ENCODE measurements at regions not wholly inside any gene's neighbourhood (a gene's known extent, or its start where the extent isn't known, plus 50 kb on each side); places are given as distances from the start of the nearest gene placed in this dataset.

- H3K27me3 ChIP-seq: no peaks in the 10 kb centered on the region
- no peak overlapping the region for H3K4me3 ChIP-seq
- no peak overlapping the region for H3K27ac ChIP-seq
- H3K9me3 ChIP-seq: no peaks in the 10 kb centered on the region
- no peaks in the 10 kb centered on the region for H3K4me1 ChIP-seq
- H3K36me3 ChIP-seq: no peaks in the 10 kb centered on the region
- intact Hi-C loops (cut with DNase I): no loop called here
- WGBS, 2 donors: 54 to 78% methylated on average over 1 of the region's 1 CpG
- no peak for DNase-seq
- TF ChIP-seq POLR2A (IDR thresholded peaks at IDR 0.05): no peak
- TF ChIP-seq CTCF (IDR thresholded peaks at IDR 0.05): no peak
These were observed 356.6 kb downstream of the EPHA4 start for GRCh38 chr2:221215487-221215886.

- TF ChIP-seq POLR2A (IDR thresholded peaks at IDR 0.05) (no peak), CTCF (IDR thresholded peaks at IDR 0.05) (no peak)
- Histone ChIP-seq H3K4me1 (no peaks in the 10 kb centered on the region), H3K27me3 (no peaks in the 10 kb centered on the region), H3K27ac (no peak overlapping the region), H3K4me3 (no peak overlapping the region), H3K9me3 (no peaks in the 10 kb centered on the region), H3K36me3 (no peaks in the 10 kb centered on the region)
- intact Hi-C loops (cut with DNase I): no loop called here
- no peak for DNase-seq
- 47 to 54% methylated on average over 3 of the region's 3 CpGs for WGBS, 2 donors
These were observed 355.5 kb downstream of the EPHA4 start for GRCh38 chr2:221216636-221217035.

GRCh38 chr2:221225752-221226151 is 346.4 kb downstream of the EPHA4 start:
- Histone ChIP-seq H3K4me1 (no peaks in the 10 kb centered on the region), H3K36me3 (no peaks in the 10 kb centered on the region), H3K27ac (no peak overlapping the region), H3K4me3 (no peak overlapping the region), H3K27me3 (no peaks in the 10 kb centered on the region), H3K9me3 (no peaks in the 10 kb centered on the region)
- TF ChIP-seq POLR2A (IDR thresholded peaks at IDR 0.05) (no peak), CTCF (IDR thresholded peaks at IDR 0.05) (no peak)
- DNase-seq: no peak
- 85% methylated on average over 2 of the region's 2 CpGs; no CpG with 5 or more reads in 1 of the 2 donors for WGBS, 2 donors
- intact Hi-C loops (cut with DNase I): no loop called here

GRCh38 chr2:221228214-221228769 is 343.8 kb downstream of the EPHA4 start:
- H3K36me3 ChIP-seq: no peaks in the 10 kb centered on the region
- H3K4me3 ChIP-seq: no peak overlapping the region
- WGBS, 2 donors: 46 to 55% methylated on average over 3 of the region's 3 CpGs
- H3K4me1 ChIP-seq: no peaks in the 10 kb centered on the region
- intact Hi-C loops (cut with DNase I): no loop called here
- DNase-seq: no peak
- no peak for TF ChIP-seq CTCF (IDR thresholded peaks at IDR 0.05)
- TF ChIP-seq POLR2A (IDR thresholded peaks at IDR 0.05): no peak
- H3K27ac ChIP-seq: peak overlapping the region in 2 of 4 donors; percentile 21 to 31
- H3K27me3 ChIP-seq: no peaks in the 10 kb centered on the region
- H3K9me3 ChIP-seq: no peaks in the 10 kb centered on the region

- peak overlapping the region in 2 of 4 donors; percentile 21 to 31 for H3K27ac ChIP-seq
- intact Hi-C loops (cut with DNase I): no loop called here
- DNase-seq: no peak
- H3K27me3 ChIP-seq: no peaks in the 10 kb centered on the region
- no peak for TF ChIP-seq CTCF (IDR thresholded peaks at IDR 0.05)
- no peak for TF ChIP-seq POLR2A (IDR thresholded peaks at IDR 0.05)
- no peaks in the 10 kb centered on the region for H3K36me3 ChIP-seq
- H3K9me3 ChIP-seq: no peaks in the 10 kb centered on the region
- no peak overlapping the region for H3K4me3 ChIP-seq
- H3K4me1 ChIP-seq: no peaks in the 10 kb centered on the region
These were observed 343.0 kb downstream of the EPHA4 start for GRCh38 chr2:221229099-221229498.
